ENCODE measurements at regions not wholly inside any gene's neighbourhood (a gene's known extent, or its start where the extent isn't known, plus 50 kb on each side); places are given as distances from the start of the nearest gene placed in this dataset.

DNA sequence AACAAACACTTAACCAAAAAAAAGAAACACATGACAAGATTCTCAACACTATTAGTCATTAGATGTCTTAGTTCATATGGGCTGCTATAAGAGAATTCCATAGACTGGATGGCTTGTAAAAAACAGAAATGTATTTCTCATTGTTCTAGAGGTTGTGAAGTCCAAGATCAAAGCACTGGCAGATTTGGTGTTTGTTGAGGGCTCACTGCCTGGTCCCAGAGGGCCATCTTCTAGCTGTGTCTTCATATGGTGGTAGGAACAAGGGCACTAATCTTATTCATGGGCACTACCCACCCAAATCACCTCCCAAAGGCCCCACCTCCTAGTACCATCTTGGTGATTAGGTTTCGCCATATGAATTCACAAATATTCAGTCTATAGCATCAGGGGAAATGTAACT, 162.5 kb upstream of the SDK2 start:
- Histone ChIP-seq H3K4me3 (no peak overlapping the region), H3K9me3 (peaks cover 0 to 3% (median 0%) of the 10 kb centered on the region in 4 donors), H3K36me3 (no peaks in the 10 kb centered on the region), H3K27ac (no peak overlapping the region), H3K4me1 (no peaks in the 10 kb centered on the region), H3K27me3 (no peaks in the 10 kb centered on the region)
- intact Hi-C loops (cut with DNase I) = no loop called here
- WGBS (ENCODE audit: insufficient coverage, low coverage, low lambda C conversion rate, missing lambda C conversion rate) = 83% methylated on average over 1 of the region's 1 CpG
- DNase-seq = no peak
- no peak for ATAC-seq
- TF ChIP-seq, protein P1, sequence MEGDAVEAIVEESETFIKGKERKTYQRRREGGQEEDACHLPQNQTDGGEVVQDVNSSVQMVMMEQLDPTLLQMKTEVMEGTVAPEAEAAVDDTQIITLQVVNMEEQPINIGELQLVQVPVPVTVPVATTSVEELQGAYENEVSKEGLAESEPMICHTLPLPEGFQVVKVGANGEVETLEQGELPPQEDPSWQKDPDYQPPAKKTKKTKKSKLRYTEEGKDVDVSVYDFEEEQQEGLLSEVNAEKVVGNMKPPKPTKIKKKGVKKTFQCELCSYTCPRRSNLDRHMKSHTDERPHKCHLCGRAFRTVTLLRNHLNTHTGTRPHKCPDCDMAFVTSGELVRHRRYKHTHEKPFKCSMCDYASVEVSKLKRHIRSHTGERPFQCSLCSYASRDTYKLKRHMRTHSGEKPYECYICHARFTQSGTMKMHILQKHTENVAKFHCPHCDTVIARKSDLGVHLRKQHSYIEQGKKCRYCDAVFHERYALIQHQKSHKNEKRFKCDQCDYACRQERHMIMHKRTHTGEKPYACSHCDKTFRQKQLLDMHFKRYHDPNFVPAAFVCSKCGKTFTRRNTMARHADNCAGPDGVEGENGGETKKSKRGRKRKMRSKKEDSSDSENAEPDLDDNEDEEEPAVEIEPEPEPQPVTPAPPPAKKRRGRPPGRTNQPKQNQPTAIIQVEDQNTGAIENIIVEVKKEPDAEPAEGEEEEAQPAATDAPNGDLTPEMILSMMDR (IDR thresholded peaks at IDR 0.05) = no peak
- TF ChIP-seq POLR2A (IDR thresholded peaks at IDR 0.05) = no peak

DNA sequence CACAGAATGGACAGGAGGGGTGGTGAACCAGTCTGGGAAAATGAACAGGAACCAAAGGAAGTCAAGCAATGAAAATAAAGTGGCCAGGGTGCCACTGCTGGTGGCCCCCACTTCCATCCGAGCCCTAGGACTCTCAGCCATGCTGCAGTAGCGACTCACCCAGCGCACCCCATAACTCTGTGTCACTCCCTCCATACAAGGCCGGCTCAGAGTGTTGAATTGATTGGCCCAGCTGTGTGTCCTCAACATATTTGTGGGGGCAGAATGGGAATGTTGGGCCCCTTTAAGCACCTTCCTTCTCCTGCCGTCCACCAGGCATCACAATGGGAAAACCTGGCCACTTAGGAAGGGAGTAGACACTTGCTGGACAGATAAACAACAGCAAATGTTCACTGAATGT, 169.0 kb upstream of the SDK2 start:
- ATAC-seq (no peak), DNase-seq (no peak)
- H3K4me3 ChIP-seq = no peak overlapping the region
- no peaks in the 10 kb centered on the region for H3K4me1 ChIP-seq
- TF ChIP-seq, protein P1 (IDR thresholded peaks at IDR 0.05) = no peak
- TF ChIP-seq POLR2A (IDR thresholded peaks at IDR 0.05) = no peak
- H3K27ac ChIP-seq = no peak overlapping the region
- H3K36me3 ChIP-seq = no peaks in the 10 kb centered on the region
- intact Hi-C loops (cut with DNase I) = no loop called here
- H3K27me3 ChIP-seq = no peaks in the 10 kb centered on the region
- 29% methylated on average over 1 of the region's 5 CpGs for WGBS (ENCODE audit: insufficient coverage, low coverage, low lambda C conversion rate, missing lambda C conversion rate)
- no peaks in the 10 kb centered on the region for H3K9me3 ChIP-seq

GRCh38 chr17:73814075-73814474, 169.8 kb upstream of the SDK2 start:
- Histone ChIP-seq H3K4me1 (no peaks in the 10 kb centered on the region), H3K27ac (no peak overlapping the region), H3K4me3 (no peak overlapping the region), H3K27me3 (no peaks in the 10 kb centered on the region), H3K36me3 (no peaks in the 10 kb centered on the region), H3K9me3 (no peaks in the 10 kb centered on the region)
- DNase-seq (no peak), ATAC-seq (no peak)
- TF ChIP-seq, protein P1 (IDR thresholded peaks at IDR 0.05) = no peak
- TF ChIP-seq POLR2A (IDR thresholded peaks at IDR 0.05) = no peak
- 43% methylated on average over 5 of the region's 7 CpGs for WGBS (ENCODE audit: insufficient coverage, low coverage, low lambda C conversion rate, missing lambda C conversion rate)
- intact Hi-C loops (cut with DNase I) = no loop called here

DNA sequence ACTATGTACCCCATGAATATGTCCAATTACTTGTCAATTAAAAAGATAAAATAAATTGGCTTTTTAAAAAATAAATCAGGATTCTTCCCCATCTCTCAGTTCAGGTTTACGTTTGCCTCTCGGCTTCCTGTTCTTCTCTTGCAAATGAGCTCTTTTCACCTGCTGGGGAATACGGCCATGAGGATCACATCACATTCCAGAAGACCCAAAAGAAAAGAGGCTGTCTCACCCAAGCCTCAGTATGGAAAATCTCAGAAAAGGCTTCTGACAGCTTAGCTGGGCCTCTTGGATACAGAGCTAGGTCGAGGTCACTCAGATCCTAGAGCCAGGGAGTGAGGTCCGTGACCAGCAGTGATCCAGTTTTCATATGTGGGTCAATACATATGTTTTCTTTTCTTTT, 171.2 kb upstream of the SDK2 start:
- DNase-seq (no peak), ATAC-seq (no peak)
- intact Hi-C loops (cut with DNase I) = no loop called here
- TF ChIP-seq, protein P1 (IDR thresholded peaks at IDR 0.05) = no peak
- no peak for TF ChIP-seq POLR2A (IDR thresholded peaks at IDR 0.05)
- H3K9me3 ChIP-seq = no peaks in the 10 kb centered on the region
- H3K4me3 ChIP-seq = no peak overlapping the region
- WGBS (ENCODE audit: insufficient coverage, low coverage, low lambda C conversion rate, missing lambda C conversion rate) = 90% methylated on average over 4 of the region's 5 CpGs
- H3K4me1 ChIP-seq = no peaks in the 10 kb centered on the region
- H3K27ac ChIP-seq = no peak overlapping the region
- H3K27me3 ChIP-seq = no peaks in the 10 kb centered on the region
- H3K36me3 ChIP-seq = no peaks in the 10 kb centered on the region

All from right lobe of liver (tissue), 6 donors.